ENCODE measurements at regions not wholly inside any gene's neighbourhood (a gene's known extent, or its start where the extent isn't known, plus 50 kb on each side); places are given as distances from the start of the nearest gene placed in this dataset.
"Not testable (repeated sequence)": the region's sequence is repeated elsewhere in the genome, so short reads cannot be mapped to it uniquely, and the experiment has no call there.

GRCh38 chr13:87206708-87207107, 464.5 kb upstream of the SLITRK5 start:
- DNase-seq (ENCODE audit: low read depth in 2 of 2) = no peak

- DNase-seq (ENCODE audit: low read depth in 2 of 2) = no peak
These were observed 463.7 kb upstream of the SLITRK5 start for GRCh38 chr13:87207280-87208003.

- no peak for DNase-seq (ENCODE audit: low read depth in 2 of 2)
These were observed 462.5 kb upstream of the SLITRK5 start for GRCh38 chr13:87208636-87209035.

GRCh38 chr13:87234981-87235380, 436.2 kb upstream of the SLITRK5 start:
- DNase-seq (ENCODE audit: low read depth in 2 of 2) = no peak

- no peak for DNase-seq (ENCODE audit: low read depth in 2 of 2)
These were observed 435.6 kb upstream of the SLITRK5 start for GRCh38 chr13:87235621-87236020.

DNA sequence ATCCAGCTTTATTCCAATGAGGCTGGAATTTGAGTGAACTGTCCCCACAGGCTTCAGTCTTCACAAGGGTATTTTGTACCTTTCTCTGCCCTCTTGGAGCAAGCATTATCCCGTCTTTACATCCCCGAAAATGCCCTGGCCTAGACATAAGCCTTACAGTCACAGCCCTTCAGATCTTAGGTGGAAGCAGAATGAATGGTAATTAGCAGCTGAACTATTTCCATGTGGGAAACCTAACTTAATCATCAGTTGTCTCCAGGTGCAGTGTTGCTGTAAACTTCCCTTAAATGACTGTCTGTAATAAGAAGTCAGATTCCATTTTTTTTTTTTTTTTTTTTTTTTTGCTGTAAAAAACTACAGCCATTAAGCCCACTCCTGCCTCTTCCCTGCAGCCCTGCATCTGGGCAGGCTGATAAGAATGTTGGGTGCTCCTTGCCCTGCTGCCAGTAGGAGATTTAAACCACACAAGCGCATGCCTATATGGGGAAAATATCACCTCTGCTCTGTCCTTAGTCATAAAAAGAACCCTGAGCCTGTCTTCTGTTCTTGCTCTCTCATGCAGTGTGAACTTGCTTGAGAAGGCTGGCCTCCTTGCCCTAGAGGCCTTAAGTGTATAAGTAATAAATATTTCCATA, 426.8 kb upstream of the SLITRK5 start:
- DNase-seq (ENCODE audit: low read depth in 2 of 2) = no peak

DNA sequence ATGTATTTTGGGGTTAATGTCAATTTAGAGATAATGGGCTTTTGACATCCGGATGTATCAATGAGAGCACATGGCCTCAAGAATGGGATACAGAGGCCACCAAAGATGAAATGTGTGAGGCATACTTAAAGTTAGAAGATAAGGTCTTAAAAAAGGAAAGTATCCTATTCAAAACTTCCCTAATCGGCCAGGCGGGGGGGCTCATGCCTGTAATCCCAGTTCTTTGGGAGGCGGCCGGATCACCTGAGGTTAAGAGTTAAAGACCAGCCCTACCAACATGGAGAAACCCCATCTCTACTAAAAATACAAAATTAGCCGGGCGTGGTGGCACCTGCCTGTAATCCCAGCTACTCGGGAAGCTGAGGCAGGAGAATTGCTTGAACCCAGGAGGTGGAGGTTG, 421.3 kb upstream of the SLITRK5 start:
- DNase-seq (ENCODE audit: low read depth in 2 of 2) = not testable (repeated sequence)

DNA sequence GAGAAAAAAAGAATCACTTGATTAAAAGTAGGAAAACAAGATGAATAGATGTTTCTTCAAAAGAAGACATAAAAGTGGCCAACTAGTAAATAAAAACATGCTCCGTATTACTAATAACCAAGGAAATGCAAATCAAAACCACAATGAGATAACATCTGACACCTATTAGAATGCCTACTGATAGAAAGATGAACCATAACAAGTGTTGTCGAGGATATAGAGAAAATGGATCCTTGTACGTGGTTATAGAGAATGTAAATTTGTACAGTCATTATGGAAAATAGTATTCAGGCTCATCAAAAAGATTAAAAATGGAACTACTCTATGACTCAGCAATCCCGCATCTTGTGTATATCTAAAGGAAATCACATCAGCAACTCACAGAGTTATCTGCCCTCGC, 415.8 kb upstream of the SLITRK5 start:
- DNase-seq (ENCODE audit: low read depth in 2 of 2) = no peak

DNA sequence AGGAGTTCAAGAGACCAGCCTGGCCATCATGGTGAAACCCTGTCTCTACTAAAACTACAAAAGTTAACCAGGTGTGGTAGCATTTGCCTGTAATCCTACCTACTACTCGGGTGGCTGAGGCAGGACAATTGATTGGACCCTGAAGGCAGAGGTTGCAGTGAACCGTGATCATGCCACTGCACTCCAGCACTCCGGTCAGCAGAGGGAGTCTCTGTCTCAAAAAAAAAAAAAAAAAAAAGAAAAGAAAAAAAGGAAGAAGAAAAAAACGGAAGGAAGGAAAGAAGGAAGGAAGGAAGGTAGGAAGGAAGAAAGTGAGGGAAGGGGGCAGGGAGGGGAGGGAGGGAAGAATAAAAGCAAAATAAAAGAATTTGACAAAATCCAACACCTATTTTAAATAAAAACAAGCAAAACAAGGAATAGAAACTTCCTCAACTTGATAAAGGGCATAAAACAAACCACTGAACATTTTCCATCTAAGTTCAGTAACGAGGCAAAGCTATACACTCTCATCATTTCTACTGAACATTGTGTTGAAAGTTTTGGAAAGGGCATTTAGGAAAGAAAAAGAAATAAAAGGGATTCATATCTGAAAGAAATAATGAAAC, 411.6 kb upstream of the SLITRK5 start:
- DNase-seq (ENCODE audit: low read depth in 2 of 2) = no peak

GRCh38 chr13:87274209-87274819, 396.9 kb upstream of the SLITRK5 start:
- peak in 1 of 2 donors; percentile 23 for DNase-seq (ENCODE audit: low read depth in 2 of 2)

GRCh38 chr13:87280139-87280538, 391.0 kb upstream of the SLITRK5 start:
- DNase-seq (ENCODE audit: low read depth in 2 of 2) = no peak

DNA sequence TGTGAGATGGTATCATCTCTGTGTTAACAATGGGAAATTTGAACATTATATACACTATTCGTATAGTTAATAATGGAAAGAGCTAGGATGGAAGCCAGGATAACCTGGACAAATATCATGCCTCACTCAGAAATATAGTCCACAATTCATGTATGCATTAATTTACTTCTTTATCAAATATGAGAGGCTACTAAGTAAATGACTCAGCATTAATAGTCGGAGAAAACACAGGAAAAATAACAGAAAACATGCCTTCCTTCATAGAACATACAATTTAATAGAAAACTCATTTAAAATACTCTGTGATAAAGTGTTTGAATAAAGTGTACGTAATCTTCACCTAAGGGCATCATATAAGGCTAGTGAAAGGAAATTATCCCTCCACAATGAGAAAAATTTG, 383.4 kb upstream of the SLITRK5 start:
- DNase-seq (ENCODE audit: low read depth in 2 of 2) = no peak

DNA sequence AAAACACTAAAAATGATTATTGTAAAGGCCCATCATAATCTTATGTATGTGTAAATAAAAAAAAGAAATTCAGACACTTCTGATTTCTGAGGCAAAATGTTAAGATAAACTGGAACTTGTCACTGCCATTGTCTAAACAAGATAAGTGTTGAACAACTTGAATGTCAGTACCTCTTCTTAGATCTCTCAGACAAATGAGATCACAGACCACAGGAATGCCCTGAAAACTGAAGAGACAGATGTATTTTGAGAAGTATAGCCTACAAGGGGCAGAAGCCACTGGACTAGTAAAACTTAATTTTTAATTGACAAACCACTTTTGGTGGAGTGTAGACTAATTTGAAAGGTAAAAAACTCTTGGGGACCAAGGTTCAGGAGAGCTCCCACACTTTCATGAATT, 375.5 kb upstream of the SLITRK5 start:
- no peak for DNase-seq (ENCODE audit: low read depth in 2 of 2)

DNA sequence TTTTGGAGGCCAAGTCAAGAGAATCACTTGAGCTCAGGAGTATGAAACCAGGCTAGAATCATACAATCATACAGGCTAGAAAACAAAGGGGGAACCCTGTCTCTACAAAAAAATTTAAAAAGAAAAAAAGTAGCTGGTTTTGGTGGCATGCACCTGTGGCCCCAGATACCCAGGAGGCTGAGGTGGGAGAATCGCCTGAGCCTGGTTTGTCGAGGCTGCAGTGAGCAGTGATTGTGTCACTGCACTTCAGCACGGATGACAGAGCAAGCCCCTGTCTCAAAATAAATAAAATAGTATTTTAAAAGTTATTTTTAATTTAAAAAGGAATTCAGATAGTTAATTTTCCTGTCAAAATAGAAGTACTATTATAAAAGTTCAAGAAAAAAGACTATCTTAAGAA, 369.1 kb upstream of the SLITRK5 start:
- DNase-seq (ENCODE audit: low read depth in 2 of 2) = no peak

DNA sequence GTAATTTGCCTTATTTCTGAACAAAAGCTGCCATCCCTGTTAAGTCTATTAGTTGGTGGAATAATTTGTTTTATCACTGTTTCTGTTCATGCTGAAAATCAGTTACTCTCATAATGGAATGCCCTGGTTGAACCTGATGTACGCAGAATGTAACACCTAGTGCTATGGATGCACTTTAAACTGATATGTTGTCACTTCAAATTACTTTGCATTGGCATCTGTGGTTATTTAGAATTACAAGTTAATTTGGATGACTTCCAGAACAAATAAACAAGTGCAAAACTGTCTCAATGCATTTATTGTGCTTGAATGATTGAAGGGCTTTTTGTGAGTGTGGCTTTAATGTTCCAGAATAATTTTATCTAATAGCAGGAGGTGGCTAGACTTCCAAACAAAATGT, 368.2 kb upstream of the SLITRK5 start:
- DNase-seq (ENCODE audit: low read depth in 2 of 2) = no peak

DNA sequence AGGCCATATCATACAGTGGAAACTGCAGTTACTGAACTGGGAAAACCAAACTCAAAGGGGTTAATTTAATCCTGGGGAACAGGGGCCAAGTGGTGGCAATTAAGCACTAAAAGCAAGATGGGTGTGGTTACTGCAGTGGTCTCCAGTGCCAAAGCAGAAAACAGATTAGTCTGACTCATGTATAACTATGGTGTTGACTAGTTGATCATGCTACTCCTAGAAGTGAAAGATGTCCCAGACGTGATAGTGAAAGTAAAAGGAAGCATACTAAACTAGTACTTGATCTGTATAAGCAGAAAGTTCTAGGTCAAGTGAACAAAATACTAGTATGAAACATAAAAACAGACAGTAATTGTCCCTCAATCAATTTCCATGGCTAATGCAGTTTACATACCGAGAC, 360.0 kb upstream of the SLITRK5 start:
- DNase-seq (ENCODE audit: low read depth in 2 of 2) = no peak

- DNase-seq (ENCODE audit: low read depth in 2 of 2) = no peak
These were observed 356.3 kb upstream of the SLITRK5 start for GRCh38 chr13:87314822-87315221.

DNA sequence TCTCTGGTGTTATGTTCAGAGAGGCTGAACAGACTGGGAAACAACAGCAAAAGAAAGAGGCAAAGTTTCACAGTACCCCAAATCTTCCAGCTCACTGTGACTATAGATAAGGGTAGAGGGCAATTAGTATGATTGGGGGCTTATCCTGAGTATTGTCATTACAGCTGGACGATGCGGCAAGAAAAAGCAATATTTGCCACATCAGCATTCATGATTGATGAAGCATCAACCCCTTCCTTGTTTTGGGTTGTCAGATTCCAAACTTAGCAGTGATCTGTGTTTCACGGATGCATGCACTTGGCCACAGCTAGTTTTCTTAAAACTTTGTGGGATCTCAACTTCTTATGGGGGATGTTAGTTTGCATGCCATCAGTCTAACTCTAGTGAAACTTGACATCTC, 348.8 kb upstream of the SLITRK5 start:
- DNase-seq (ENCODE audit: low read depth in 2 of 2) = no peak

- no peak for DNase-seq (ENCODE audit: low read depth in 2 of 2)
These were observed 346.6 kb upstream of the SLITRK5 start for GRCh38 chr13:87324558-87324957.

DNA sequence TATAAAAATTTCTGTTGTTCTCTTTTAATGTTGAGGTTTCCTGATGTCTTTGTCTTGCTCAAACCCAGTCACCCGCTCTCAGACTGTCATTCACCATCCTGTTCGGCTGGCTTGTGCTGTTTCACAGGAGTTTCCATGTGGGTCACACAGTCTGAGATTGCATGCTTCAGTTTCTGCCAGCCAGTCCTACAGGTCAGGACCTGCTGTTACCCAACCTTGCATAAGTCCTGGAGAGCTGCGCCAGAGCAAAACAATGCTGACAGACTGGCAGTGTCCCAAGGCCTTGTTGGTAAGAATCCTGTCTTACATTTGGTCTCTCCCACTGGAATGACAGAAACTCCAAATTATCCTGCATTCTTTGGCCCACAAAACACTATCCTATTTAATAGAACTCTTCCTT, 340.0 kb upstream of the SLITRK5 start:
- DNase-seq (ENCODE audit: low read depth in 2 of 2) = no peak

- no peak for DNase-seq (ENCODE audit: low read depth in 2 of 2)
These were observed 337.6 kb upstream of the SLITRK5 start for GRCh38 chr13:87333599-87333998.

- DNase-seq (ENCODE audit: low read depth in 2 of 2) = no peak
These were observed 337.0 kb upstream of the SLITRK5 start for GRCh38 chr13:87334176-87334575.

DNA sequence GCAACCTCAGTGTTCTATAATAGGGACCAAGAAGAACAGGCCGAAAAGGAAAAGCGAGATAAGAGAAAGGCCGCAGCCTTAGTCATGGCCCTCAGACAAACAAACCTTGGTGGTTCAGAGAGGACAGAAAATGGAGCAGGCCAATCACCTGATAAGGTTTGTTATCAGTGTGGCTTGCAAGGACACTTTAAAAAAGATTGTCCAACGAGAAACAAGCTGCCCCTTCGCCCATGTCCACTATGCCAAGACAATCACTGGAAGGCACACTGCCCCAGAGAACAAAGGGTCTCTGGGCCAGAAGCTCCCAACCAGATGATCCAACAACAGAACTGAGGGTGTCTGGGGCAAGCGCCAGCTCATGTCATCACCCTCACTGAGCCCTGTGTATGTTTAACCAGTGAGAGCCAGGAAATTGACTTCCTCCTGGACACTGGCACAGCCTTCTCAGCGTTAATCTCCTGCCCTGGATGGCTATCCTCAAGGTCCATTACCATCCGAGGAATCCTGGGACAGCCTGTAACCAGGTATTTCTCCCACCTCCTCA, 334.8 kb upstream of the SLITRK5 start:
- not testable (repeated sequence) for DNase-seq (ENCODE audit: low read depth in 2 of 2)
